GM12891 (cell line): ENCODE measurements at regions not wholly inside any gene's neighbourhood (a gene's known extent, or its start where the extent isn't known, plus 50 kb on each side); places are given as distances from the start of the nearest gene placed in this dataset.
"Not testable (repeated sequence)": the region's sequence is repeated elsewhere in the genome, so short reads cannot be mapped to it uniquely, and the experiment has no call there.

Experiments used
- POLR2A ChIP-seq: IDR thresholded peaks from 2 replicates; pipeline ENCODE4 v1.6.1; 2011; ENCODE audit warnings: low read depth, low read length, control low read depth
- TAF1 ChIP-seq: IDR thresholded peaks from 2 replicates; pipeline ENCODE4 v1.6.1; 2011; ENCODE audit warnings: low read depth, low read length, control low read depth

- TF ChIP-seq POLR2A, TAF1: not testable (repeated sequence)
These were observed 264.8 kb downstream of the OR4F29 start for GRCh38 chr1:186691-187131.
